BLaER1 (cell line): ENCODE measurements at regions not wholly inside any gene's neighbourhood (a gene's known extent, or its start where the extent isn't known, plus 50 kb on each side); places are given as distances from the start of the nearest gene placed in this dataset.

Source experiments
- H3K27ac ChIP-seq: shearing (Covaris generic); formaldehyde crosslinking; 2 replicates; pipeline ENCODE4 v1.8.1; 2022
- H3K27me3 ChIP-seq: shearing (Covaris generic); formaldehyde crosslinking; 2 replicates; pipeline ENCODE4 v1.8.1; 2022
- H3K36me3 ChIP-seq: shearing (Covaris generic); formaldehyde crosslinking; 2 replicates; pipeline ENCODE4 v1.8.1; 2022
- H3K4me1 ChIP-seq: shearing (Covaris generic); formaldehyde crosslinking; 2 replicates; pipeline ENCODE4 v1.8.1; 2022
- H3K4me2 ChIP-seq: shearing (Covaris generic); formaldehyde crosslinking; 2 replicates; pipeline ENCODE4 v1.8.1; 2022
- H3K4me3 ChIP-seq: shearing (Covaris generic); formaldehyde crosslinking; 2 replicates; pipeline ENCODE4 v1.8.1; 2022
- H3K9ac ChIP-seq: shearing (Covaris generic); formaldehyde crosslinking; 2 replicates; pipeline ENCODE4 v1.8.1; 2022
- H3K9me3 ChIP-seq: shearing (Covaris generic); formaldehyde crosslinking; 2 replicates; pipeline ENCODE4 v1.8.1; 2022
- H4K20me1 ChIP-seq: shearing (Covaris generic); formaldehyde crosslinking; 2 replicates; pipeline ENCODE4 v1.8.1; 2022
- Cebpa-rat ChIP-seq: shearing (Covaris generic); IDR thresholded peaks from 2 replicates; pipeline ENCODE4 v1.8.1; 2022

DNA sequence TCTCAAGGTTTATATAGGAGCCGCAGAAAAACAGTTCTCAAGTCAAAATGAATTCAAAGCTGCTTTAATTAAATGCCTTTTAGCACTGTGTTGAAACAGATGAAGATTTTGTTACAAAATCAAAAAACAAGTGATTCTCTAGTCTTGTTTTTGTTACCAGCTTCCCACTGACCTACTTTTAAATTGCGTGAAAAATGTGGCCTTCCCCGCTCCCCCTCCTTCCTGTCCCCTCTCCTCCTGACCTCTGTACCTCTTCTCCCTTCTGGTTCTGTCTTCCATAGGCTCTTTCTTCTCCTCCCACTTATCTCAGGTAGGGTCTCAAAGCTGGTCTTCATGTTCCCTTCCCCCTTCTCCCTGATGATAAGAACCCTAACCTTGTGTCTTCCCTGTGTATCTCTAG lies 90.0 kb upstream of the MDM1 start:
- no peaks in the 10 kb centered on the region for H4K20me1 ChIP-seq
- H3K27me3 ChIP-seq = no peaks in the 10 kb centered on the region
- H3K36me3 ChIP-seq = no peaks in the 10 kb centered on the region
- no peaks in the 10 kb centered on the region for H3K4me1 ChIP-seq
- H3K27ac ChIP-seq = no peak overlapping the region
- H3K4me2 ChIP-seq = no peak overlapping the region
- no peak for TF ChIP-seq Cebpa-rat
- H3K4me3 ChIP-seq = no peak overlapping the region
- H3K9me3 ChIP-seq = peaks cover 5% of the 10 kb centered on the region
- H3K9ac ChIP-seq = no peak overlapping the region

DNA sequence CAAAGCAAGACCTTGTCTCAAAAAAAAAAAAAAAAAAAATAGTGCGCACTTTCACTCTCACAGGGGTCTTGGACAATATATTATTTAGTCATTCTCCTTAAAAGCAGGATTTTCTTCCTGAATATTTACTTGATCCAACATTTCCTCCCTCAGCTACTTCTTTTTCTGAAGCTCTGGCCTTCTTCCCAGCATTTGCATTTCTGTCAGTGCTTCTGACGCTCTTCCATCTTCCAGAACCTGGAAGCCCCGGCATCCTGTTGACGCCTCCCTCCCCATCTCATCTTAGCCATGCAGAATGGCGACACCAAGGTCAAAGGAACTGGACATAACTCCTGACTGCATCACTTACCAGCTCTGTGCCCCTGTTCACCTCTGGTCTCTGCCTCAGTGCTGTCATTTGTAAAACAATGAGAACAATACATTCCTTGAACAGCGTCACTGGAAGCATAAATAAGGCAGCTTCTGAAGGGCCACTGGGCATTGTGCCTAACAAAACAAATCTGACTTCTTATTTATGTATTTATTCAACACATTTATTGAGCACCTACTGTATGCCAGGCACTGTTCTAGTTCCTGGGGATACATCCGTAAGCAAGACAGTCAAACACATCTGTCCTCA lies 90.9 kb upstream of the MDM1 start:
- Histone ChIP-seq H3K9ac (no peak overlapping the region), H3K27me3 (no peaks in the 10 kb centered on the region), H3K27ac (no peak overlapping the region), H3K4me2 (no peak overlapping the region), H3K4me3 (no peak overlapping the region), H3K4me1 (no peaks in the 10 kb centered on the region), H3K9me3 (no peaks in the 10 kb centered on the region; the same call in 1 of the 2 replicates), H4K20me1 (no peaks in the 10 kb centered on the region), H3K36me3 (no peaks in the 10 kb centered on the region)
- no peak for TF ChIP-seq Cebpa-rat

DNA sequence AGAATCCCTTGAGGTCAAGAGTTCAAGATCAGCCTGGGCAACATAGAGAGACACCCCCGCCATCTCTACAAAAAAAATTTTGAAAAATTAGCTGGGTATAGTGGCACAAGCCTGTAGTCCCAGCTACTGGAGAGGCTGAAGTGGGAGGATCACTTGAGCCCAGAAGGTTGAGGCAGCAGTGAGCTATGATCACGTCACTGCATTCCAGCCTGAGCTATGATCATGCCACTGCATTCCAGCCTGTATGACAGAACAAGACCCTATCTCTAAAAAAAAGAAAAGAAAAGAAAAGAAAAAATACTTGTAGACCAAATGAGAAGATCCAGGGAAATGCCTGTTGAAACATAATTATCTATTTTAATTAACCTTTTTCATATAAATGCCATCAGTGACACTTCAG lies 93.8 kb upstream of the MDM1 start:
- no peaks in the 10 kb centered on the region for H3K36me3 ChIP-seq
- H3K9me3 ChIP-seq = no peaks in the 10 kb centered on the region
- H3K27ac ChIP-seq = no peak overlapping the region
- H3K4me2 ChIP-seq = no peak overlapping the region
- no peak for TF ChIP-seq Cebpa-rat
- H3K4me3 ChIP-seq = no peak overlapping the region
- H3K27me3 ChIP-seq = no peaks in the 10 kb centered on the region
- no peak overlapping the region for H3K9ac ChIP-seq
- H3K4me1 ChIP-seq = no peaks in the 10 kb centered on the region
- H4K20me1 ChIP-seq = no peaks in the 10 kb centered on the region

DNA sequence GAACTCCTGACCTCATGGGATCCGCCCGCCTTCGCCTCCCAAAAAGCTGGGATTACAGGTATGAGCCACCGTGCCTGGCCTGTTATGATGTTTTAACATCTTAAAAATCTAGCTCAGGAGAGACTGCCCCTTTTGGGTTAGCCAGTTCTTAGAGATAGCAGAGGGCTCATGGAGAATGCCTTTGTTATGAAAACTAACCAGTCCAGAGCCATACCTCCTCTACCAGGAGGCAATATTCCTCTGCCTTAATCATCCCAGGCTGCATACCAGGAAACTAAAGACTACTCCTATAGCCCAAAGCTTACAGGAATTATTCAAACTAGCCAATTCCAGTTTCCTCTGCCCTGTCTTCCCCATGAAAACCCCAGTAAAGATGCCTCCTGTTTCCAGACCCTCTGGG lies 96.0 kb upstream of the MDM1 start:
- H3K4me3 ChIP-seq = no peak overlapping the region
- no peaks in the 10 kb centered on the region for H3K27me3 ChIP-seq
- H3K36me3 ChIP-seq = no peaks in the 10 kb centered on the region
- no peak overlapping the region for H3K27ac ChIP-seq
- no peak overlapping the region for H3K9ac ChIP-seq
- H3K4me2 ChIP-seq = no peak overlapping the region
- TF ChIP-seq Cebpa-rat = no peak
- H3K9me3 ChIP-seq = no peaks in the 10 kb centered on the region
- H3K4me1 ChIP-seq = no peaks in the 10 kb centered on the region
- no peaks in the 10 kb centered on the region for H4K20me1 ChIP-seq

DNA sequence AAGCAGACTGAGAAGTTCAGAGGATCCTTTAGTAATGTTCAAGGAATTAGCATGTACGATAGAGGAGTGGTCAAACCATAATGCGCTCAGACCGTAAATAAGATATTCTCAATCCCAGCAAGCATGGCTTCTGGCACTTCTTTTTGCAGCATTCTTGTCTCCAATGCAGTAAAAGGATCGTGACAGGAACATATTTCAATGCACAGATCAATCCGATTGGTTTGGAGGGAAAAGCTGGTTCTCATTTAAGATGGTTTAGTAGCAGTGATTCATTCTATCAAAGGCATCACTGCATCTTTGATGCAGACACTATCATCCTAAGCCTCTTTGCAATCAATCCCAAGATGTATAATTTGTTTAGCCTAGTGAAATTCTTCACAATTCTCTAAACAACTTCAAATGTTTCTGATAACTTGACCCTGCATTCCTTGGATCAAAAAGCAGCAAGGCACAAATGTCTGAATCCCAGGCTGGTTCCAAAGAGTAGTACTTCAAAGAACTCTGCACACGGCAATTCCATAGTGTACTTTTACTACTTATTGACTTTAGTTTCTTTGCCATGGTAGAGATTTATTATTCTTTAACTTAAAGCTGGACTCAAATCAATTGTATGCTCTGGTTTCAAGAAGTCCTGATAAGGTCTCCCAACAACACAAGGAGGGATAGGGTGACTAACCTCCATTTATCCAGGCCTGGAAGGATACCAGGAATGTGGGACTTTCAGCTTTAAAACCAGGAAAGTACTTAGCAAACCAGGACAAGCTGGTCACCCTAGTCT lies 96.8 kb upstream of the MDM1 start:
- H3K9ac ChIP-seq = no peak overlapping the region
- no peak overlapping the region for H3K4me2 ChIP-seq
- no peak overlapping the region for H3K27ac ChIP-seq
- H3K4me1 ChIP-seq = no peaks in the 10 kb centered on the region
- H3K27me3 ChIP-seq = no peaks in the 10 kb centered on the region
- no peaks in the 10 kb centered on the region for H4K20me1 ChIP-seq
- H3K36me3 ChIP-seq = no peaks in the 10 kb centered on the region
- no peak for TF ChIP-seq Cebpa-rat
- no peaks in the 10 kb centered on the region for H3K9me3 ChIP-seq
- no peak overlapping the region for H3K4me3 ChIP-seq

DNA sequence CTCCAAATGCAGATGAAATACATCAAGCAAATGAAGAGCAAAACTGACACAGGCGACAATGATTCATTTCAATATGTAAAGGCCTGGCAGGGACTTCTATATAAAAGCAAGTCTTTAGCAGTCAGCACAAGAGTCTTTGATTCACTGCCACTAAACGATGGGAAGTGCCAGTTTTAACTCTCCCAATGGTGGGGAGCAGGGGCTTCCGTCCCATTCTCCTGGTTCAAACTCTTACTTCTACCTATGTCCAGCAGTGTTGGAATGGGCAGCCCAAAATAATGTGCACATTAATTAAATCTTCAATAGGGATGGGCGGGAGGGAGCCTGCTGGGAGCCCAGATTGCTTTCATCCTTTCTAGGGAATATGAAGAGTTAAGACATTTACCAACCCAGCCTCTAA lies 97.5 kb upstream of the MDM1 start:
- Histone ChIP-seq H3K4me1 (no peaks in the 10 kb centered on the region), H3K36me3 (no peaks in the 10 kb centered on the region)
- no peak for TF ChIP-seq Cebpa-rat

DNA sequence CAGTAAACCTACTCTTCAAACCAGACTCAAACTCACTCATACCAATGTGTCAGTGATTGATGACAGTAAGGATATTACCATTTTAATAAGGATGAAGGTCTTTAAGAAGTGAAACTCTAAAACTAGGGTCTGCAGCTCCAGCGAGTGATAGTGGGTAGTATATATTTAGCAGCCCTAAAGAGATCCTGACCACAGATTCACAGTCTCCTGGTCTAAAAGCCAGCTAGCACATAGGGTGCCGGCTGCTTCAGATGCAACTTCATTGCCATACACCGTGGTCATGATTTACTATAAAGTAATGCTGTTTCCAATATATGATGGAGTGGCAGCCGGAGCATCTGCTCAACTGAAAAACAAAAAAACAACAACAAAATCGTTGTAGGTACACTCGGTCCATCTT lies 99.6 kb upstream of the MDM1 start:
- Histone ChIP-seq H4K20me1 (no peaks in the 10 kb centered on the region), H3K27ac (no peak overlapping the region), H3K36me3 (no peaks in the 10 kb centered on the region), H3K4me2 (no peak overlapping the region), H3K27me3 (no peaks in the 10 kb centered on the region), H3K9me3 (peaks cover 11% of the 10 kb centered on the region; the same call in 1 of the 2 replicates), H3K9ac (no peak overlapping the region), H3K4me1 (no peaks in the 10 kb centered on the region), H3K4me3 (no peak overlapping the region)
- TF ChIP-seq Cebpa-rat = no peak

More for the DNA sequence above, 97.5 kb upstream of the MDM1 start:
- Histone ChIP-seq H3K27me3 (no peaks in the 10 kb centered on the region), H4K20me1 (no peaks in the 10 kb centered on the region), H3K4me2 (no peak overlapping the region), H3K9ac (no peak overlapping the region), H3K4me3 (no peak overlapping the region), H3K27ac (no peak overlapping the region), H3K9me3 (no peaks in the 10 kb centered on the region)

DNA sequence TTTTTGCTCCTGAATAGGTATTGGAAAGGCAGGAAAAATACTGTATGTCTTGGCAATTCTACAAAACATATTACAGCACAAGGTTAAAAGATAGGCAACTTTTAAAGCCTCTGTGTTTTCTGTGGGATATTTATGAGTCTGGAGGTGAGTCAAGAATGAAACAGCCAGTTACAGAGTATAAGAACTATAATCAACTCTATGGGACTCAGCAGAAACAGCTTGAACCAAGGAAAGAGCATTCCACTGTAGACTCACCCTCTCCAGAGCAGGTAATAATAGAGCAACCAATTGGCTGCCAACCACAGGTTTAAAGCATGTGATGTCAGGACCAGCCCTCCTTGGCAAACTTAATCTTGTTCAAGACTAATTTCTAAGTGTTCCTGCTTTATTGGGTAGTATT lies 100.5 kb upstream of the MDM1 start:
- Histone ChIP-seq H3K4me2 (no peak overlapping the region), H3K36me3 (no peaks in the 10 kb centered on the region), H3K4me1 (no peaks in the 10 kb centered on the region), H3K27me3 (no peaks in the 10 kb centered on the region), H3K9me3 (peaks cover 11% of the 10 kb centered on the region; the same call in 1 of the 2 replicates), H3K9ac (no peak overlapping the region), H3K27ac (no peak overlapping the region), H4K20me1 (no peaks in the 10 kb centered on the region), H3K4me3 (no peak overlapping the region)
- no peak for TF ChIP-seq Cebpa-rat

DNA sequence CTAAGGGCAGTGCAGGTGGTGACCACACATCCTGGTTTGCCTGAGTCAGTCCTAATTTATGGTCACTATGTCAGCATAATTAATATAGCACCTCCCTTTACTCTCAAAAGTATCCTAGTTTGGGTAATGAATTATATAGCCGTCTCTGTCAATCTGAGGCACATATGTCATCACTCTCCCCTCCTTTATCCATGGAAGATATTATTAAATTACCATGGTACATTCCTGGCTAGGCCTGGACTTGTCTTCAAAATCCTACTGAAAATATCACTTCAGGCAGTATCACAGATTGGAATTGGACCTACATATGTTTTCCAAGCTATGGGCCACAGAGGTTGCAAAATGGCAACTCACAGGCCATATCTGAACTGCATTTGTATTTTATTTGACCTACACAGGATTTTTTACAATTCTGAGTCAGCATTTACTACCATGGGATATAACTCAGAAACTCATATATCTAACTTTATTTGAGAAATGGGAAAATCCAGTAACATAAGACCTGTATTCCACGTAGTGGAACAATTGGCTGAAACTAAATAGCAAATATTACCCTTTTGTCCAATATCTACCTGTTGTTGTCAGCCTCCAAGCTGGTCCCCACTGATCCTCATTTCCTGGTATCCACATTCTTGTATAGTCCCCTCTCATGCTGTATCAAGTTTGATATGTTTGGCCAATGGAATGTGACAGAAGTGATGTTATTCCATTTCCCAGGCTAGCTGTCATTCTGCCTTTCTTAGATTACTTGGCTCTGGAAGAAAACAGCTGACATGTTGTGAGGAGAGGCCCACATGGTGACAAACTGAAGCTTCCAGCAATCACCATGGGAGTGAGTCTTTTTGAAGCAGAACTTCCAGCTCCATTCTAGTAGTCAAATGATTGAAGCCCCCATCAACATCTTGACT lies 102.5 kb upstream of the MDM1 start:
- Histone ChIP-seq H3K9me3 (peaks cover 11% of the 10 kb centered on the region; the same call in 1 of the 2 replicates), H3K36me3 (no peaks in the 10 kb centered on the region), H3K4me1 (no peaks in the 10 kb centered on the region), H3K27me3 (no peaks in the 10 kb centered on the region), H3K9ac (no peak overlapping the region), H3K4me2 (no peak overlapping the region), H3K4me3 (no peak overlapping the region), H4K20me1 (no peaks in the 10 kb centered on the region), H3K27ac (no peak overlapping the region)
- TF ChIP-seq Cebpa-rat = no peak

DNA sequence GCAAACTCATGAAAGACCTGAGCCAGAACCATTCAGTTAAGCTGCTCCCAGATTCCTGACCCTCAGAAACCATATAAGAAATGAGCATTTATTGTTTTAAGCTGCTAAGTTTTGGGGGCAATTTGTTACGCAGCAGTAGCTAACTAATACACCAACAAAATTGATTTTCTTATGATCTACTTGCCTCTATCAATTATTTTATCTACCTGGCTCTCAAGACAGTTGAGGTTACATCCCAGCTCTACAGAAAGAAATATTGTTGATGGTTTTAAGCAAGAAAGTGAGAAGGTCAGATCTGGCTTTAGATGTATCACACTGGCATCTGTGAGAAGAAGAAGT lies 103.1 kb upstream of the MDM1 start:
- H3K9ac ChIP-seq = no peak overlapping the region

More for the DNA sequence above, 103.1 kb upstream of the MDM1 start:
- TF ChIP-seq Cebpa-rat = no peak
- H3K4me1 ChIP-seq = no peaks in the 10 kb centered on the region
- H3K27ac ChIP-seq = no peak overlapping the region
- H3K4me2 ChIP-seq = no peak overlapping the region
- no peaks in the 10 kb centered on the region for H3K27me3 ChIP-seq
- H3K4me3 ChIP-seq = no peak overlapping the region
- H3K36me3 ChIP-seq = no peaks in the 10 kb centered on the region
- H4K20me1 ChIP-seq = no peaks in the 10 kb centered on the region
- peaks cover 11% of the 10 kb centered on the region; the same call in 1 of the 2 replicates for H3K9me3 ChIP-seq
